Neural progenitor cell (in vitro differentiated cells): ENCODE measurements at regions not wholly inside any gene's neighbourhood (a gene's known extent, or its start where the extent isn't known, plus 50 kb on each side); places are given as distances from the start of the nearest gene placed in this dataset.

Experiments
- DNase-seq: peaks from one replicate; pipeline ENCODE4 v3.0.0-alpha.2; 2016; ENCODE audit warnings: low spot score
- H2AFZ ChIP-seq: fragments of 200-600 bp; sonication (generic); replicated peaks from 2 replicates; pipeline ENCODE4 v1.6.1; 2016; ENCODE audit warnings: antibody characterized with exemption
- H3F3A ChIP-seq: fragments of 200-600 bp; sonication (generic); 2 replicates; pipeline ENCODE4 v1.6.1; 2016; ENCODE audit warnings: antibody characterized with exemption, low read depth
- H3K27ac ChIP-seq: fragments of 200-600 bp; sonication (generic); 2 replicates; pipeline ENCODE4 v1.5.1; 2016; ENCODE audit warnings: mild to moderate bottlenecking
- H3K27me3 ChIP-seq: fragments of 200-600 bp; sonication (generic); 2 replicates; pipeline ENCODE4 v1.6.1; 2016; ENCODE audit warnings: mild to moderate bottlenecking, moderate library complexity
- H3K36me3 ChIP-seq: fragments of 200-600 bp; sonication (generic); 2 replicates; pipeline ENCODE4 v1.5.1; 2016
- H3K4me1 ChIP-seq: fragments of 200-600 bp; sonication (generic); 2 replicates; pipeline ENCODE4 v1.6.1; 2016; ENCODE audit warnings: mixed run types
- H3K4me2 ChIP-seq: fragments of 200-600 bp; sonication (generic); 2 replicates; pipeline ENCODE4 v1.6.1; 2016
- H3K4me3 ChIP-seq: fragments of 200-600 bp; sonication (generic); 2 replicates; pipeline ENCODE4 v1.5.1; 2016
- H3K79me2 ChIP-seq: fragments of 200-600 bp; sonication (generic); 2 replicates; pipeline ENCODE4 v1.6.1; 2016; ENCODE audit warnings: low read depth
- H3K9ac ChIP-seq: fragments of 200-600 bp; sonication (generic); 2 replicates; pipeline ENCODE4 v1.6.1; 2016
- H3K9me3 ChIP-seq: fragments of 200-600 bp; sonication (generic); 2 replicates; pipeline ENCODE4 v1.5.1; 2016; ENCODE audit warnings: low read depth
- H4K20me1 ChIP-seq: fragments of 200-600 bp; sonication (generic); 2 replicates; pipeline ENCODE4 v1.6.1; 2016; ENCODE audit warnings: low read depth
- H3K27ac Mint-ChIP-seq: 3 replicates; pipeline ENCODE4 v1.8.0; 2021; ENCODE audit warnings: mixed read lengths
- H3K27me3 Mint-ChIP-seq: 2 replicates; pipeline ENCODE4 v1.8.0; 2022; ENCODE audit warnings: low read depth, mild to moderate bottlenecking, inconsistent platforms, moderate library complexity, mixed read lengths; ENCODE audit not compliant: insufficient read depth
- H3K36me3 Mint-ChIP-seq: 3 replicates; pipeline ENCODE4 v1.8.0; 2021; ENCODE audit warnings: mixed read lengths
- H3K4me1 Mint-ChIP-seq: 3 replicates; pipeline ENCODE4 v1.8.0; 2021; ENCODE audit warnings: mixed read lengths
- H3K4me3 Mint-ChIP-seq: 3 replicates; pipeline ENCODE4 v1.8.0; 2021; ENCODE audit warnings: mild to moderate bottlenecking, moderate library complexity, mixed read lengths
- H3K9me3 Mint-ChIP-seq: 3 replicates; pipeline ENCODE4 v1.8.0; 2020; ENCODE audit warnings: mixed read lengths
- EZH2 ChIP-seq: fragments of 200-600 bp; sonication (generic); IDR thresholded peaks from 2 replicates; pipeline ENCODE4 v1.6.1; 2017; ENCODE audit warnings: antibody characterized with exemption, mild to moderate bottlenecking, moderate library complexity
- EZH2phosphoT487 ChIP-seq: fragments of 200-600 bp; sonication (generic); IDR thresholded peaks from 2 replicates; pipeline ENCODE4 v1.6.1; 2017; ENCODE audit warnings: antibody characterized with exemption
- TF ChIP-seq, protein P1 (sequence below): fragments of 200-600 bp; sonication (generic); IDR thresholded peaks from 2 replicates; pipeline ENCODE4 v1.5.1; 2017; ENCODE audit warnings: antibody characterized with exemption, mild to moderate bottlenecking

DNA sequence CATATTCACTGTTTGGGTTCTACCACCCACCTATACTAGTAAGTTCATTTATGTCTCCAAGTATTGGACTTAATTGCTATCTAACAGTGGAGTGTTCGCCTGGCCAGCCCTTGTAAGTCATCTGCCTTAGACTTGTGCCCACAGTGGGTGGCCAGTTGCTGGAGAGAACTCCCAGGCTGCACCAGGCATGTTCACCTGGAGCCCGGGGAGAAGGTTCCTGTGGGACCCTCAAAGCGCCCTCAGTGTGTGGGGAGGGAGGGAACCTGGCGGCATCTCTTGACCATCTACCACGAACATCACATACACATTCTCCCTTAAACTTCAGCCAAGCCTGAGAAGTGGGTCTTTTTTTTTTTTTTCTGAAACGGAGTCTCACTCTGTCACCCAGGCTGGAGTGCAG is 138.1 kb downstream of the CPZ start:
- Histone ChIP-seq H3K9ac (no peak overlapping the region), H3K4me3 (no peak overlapping the region), H3K79me2 (no peaks in the 10 kb centered on the region), H3F3A (no peaks in the 10 kb centered on the region), H3K9me3 (no peaks in the 10 kb centered on the region), H3K27me3 (no peaks in the 10 kb centered on the region), H3K27ac (no peak overlapping the region), H3K4me2 (no peak overlapping the region), H3K4me1 (no peaks in the 10 kb centered on the region), H3K36me3 (no peaks in the 10 kb centered on the region), H2AFZ (no peak overlapping the region), H4K20me1 (no peaks in the 10 kb centered on the region)
- no peak overlapping the region for H3K27ac Mint-ChIP-seq
- no peaks in the 10 kb centered on the region for H3K36me3 Mint-ChIP-seq
- TF ChIP-seq EZH2 (no peak), EZH2phosphoT487 (no peak)
- TF ChIP-seq, protein P1, sequence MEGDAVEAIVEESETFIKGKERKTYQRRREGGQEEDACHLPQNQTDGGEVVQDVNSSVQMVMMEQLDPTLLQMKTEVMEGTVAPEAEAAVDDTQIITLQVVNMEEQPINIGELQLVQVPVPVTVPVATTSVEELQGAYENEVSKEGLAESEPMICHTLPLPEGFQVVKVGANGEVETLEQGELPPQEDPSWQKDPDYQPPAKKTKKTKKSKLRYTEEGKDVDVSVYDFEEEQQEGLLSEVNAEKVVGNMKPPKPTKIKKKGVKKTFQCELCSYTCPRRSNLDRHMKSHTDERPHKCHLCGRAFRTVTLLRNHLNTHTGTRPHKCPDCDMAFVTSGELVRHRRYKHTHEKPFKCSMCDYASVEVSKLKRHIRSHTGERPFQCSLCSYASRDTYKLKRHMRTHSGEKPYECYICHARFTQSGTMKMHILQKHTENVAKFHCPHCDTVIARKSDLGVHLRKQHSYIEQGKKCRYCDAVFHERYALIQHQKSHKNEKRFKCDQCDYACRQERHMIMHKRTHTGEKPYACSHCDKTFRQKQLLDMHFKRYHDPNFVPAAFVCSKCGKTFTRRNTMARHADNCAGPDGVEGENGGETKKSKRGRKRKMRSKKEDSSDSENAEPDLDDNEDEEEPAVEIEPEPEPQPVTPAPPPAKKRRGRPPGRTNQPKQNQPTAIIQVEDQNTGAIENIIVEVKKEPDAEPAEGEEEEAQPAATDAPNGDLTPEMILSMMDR, result no peak
- peaks cover 9% of the 10 kb centered on the region for H3K27me3 Mint-ChIP-seq
- H3K4me3 Mint-ChIP-seq, result no peak overlapping the region
- peaks cover 14% of the 10 kb centered on the region for H3K9me3 Mint-ChIP-seq
- no peaks in the 10 kb centered on the region for H3K4me1 Mint-ChIP-seq
- DNase-seq, result no peak

DNA sequence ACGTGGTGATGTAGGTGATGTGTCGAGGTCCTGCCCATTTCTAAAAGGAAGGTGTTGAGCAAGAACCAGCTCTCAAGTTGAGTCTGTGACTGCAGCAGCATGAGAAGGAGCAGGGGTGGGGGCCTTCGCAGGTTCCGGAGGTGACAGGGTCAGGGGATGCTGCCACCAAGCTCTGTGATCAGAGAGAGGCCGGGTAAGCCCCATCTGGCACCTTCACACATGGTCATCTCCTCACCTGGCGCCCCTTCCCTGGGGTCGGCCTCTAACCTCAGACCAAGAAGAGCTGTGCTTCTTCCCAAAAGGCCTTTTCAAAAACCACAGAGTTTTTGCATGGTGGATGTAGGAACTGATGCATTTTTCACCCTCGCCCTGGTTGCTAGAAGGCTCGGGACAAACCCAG is 137.6 kb downstream of the CPZ start:
- peaks cover 14% of the 10 kb centered on the region for H3K9me3 Mint-ChIP-seq
- H3K4me3 Mint-ChIP-seq, result no peak overlapping the region
- no peak overlapping the region for H3K27ac ChIP-seq

DNA sequence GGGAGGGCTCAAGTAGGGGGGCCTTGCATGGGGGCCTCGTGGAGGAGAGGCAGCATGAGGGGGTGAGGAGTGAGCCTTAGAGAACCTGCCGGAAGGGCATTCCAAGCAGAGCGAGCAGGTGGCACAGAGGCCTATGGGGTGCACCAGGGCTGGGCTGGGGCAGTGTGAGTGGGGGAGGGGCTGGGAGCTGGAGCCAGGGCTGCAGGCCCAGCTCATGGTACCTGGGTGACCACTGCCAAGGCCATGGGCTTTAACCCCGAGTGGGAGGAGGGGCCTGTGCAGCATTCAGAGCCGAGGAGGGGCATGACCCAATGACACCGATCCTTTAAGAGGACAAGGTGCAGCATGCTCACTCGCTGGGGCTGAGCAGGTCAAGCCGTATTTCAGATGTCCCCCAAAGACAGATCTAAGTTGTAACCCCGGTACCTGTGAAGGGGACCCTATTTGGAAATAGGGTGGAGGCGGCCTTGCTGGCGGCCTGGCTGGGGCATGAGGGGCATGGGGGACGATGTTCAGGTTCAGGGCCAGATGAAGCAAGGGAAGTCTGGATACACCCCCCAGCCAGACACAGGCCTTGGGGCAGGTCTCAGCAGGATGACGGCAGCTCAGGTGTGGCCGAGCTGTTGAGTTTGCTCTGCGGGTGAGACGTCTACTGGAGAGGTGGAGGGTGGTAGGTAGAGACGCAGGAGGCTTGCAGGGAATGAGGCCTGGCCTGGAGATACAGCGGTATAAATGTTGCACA is 137.0 kb downstream of the CPZ start:
- Histone ChIP-seq H3K4me3 (no peak overlapping the region), H2AFZ (no peak overlapping the region), H3K4me2 (no peak overlapping the region), H3K27ac (no peak overlapping the region), H3K9me3 (no peaks in the 10 kb centered on the region), H3K4me1 (no peaks in the 10 kb centered on the region), H3K36me3 (no peaks in the 10 kb centered on the region), H4K20me1 (no peaks in the 10 kb centered on the region), H3F3A (no peaks in the 10 kb centered on the region), H3K79me2 (no peaks in the 10 kb centered on the region), H3K9ac (no peak overlapping the region), H3K27me3 (no peaks in the 10 kb centered on the region)
- H3K36me3 Mint-ChIP-seq, result no peaks in the 10 kb centered on the region
- H3K4me1 Mint-ChIP-seq, result no peaks in the 10 kb centered on the region
- no peak for DNase-seq
- peaks cover 12% of the 10 kb centered on the region for H3K9me3 Mint-ChIP-seq
- TF ChIP-seq, protein P1, result no peak
- TF ChIP-seq EZH2 (no peak), EZH2phosphoT487 (no peak)
- no peak overlapping the region for H3K27ac Mint-ChIP-seq
- H3K4me3 Mint-ChIP-seq, result no peak overlapping the region
- peaks cover 11% of the 10 kb centered on the region for H3K27me3 Mint-ChIP-seq

More for the DNA sequence above, 137.6 kb downstream of the CPZ start:
- H3K4me2 ChIP-seq, result no peak overlapping the region
- no peaks in the 10 kb centered on the region for H3K36me3 ChIP-seq
- no peaks in the 10 kb centered on the region for H3K27me3 ChIP-seq
- no peak overlapping the region for H3K4me3 ChIP-seq
- peaks cover 9% of the 10 kb centered on the region for H3K27me3 Mint-ChIP-seq
- no peaks in the 10 kb centered on the region for H3F3A ChIP-seq
- H2AFZ ChIP-seq, result no peak overlapping the region
- TF ChIP-seq EZH2phosphoT487 (no peak), EZH2 (no peak)
- TF ChIP-seq, protein P1, result no peak
- DNase-seq, result no peak
- H3K4me1 Mint-ChIP-seq, result no peaks in the 10 kb centered on the region
- H3K9me3 ChIP-seq, result no peaks in the 10 kb centered on the region
- H3K4me1 ChIP-seq, result no peaks in the 10 kb centered on the region
- H3K27ac Mint-ChIP-seq, result no peak overlapping the region
- H3K9ac ChIP-seq, result no peak overlapping the region
- no peaks in the 10 kb centered on the region for H3K79me2 ChIP-seq
- H3K36me3 Mint-ChIP-seq, result no peaks in the 10 kb centered on the region
- no peaks in the 10 kb centered on the region for H4K20me1 ChIP-seq
